Hematopoietic multipotent progenitor cell treated with erythropoietin and hydrocortisone succinate and interleukin-3 and kit ligand, for 17 days (in vitro differentiated cells): ENCODE measurements at regions not wholly inside any gene's neighbourhood (a gene's known extent, or its start where the extent isn't known, plus 50 kb on each side); places are given as distances from the start of the nearest gene placed in this dataset.
"Not testable (repeated sequence)": the region's sequence is repeated elsewhere in the genome, so short reads cannot be mapped to it uniquely, and the experiment has no call there.

Experiments used
- DNase-seq: peaks from one replicate; pipeline ENCODE4 v3.0.0-alpha.2; 2015; ENCODE audit warnings: low spot score

- DNase-seq: no peak
Observed at GRCh38 chr10:31188792-31189406, 130.1 kb upstream of the ZEB1 start.

GRCh38 chr10:31190488-31190887, 128.5 kb upstream of the ZEB1 start:
- no peak for DNase-seq

GRCh38 chr10:31192475-31192874, 126.5 kb upstream of the ZEB1 start:
- DNase-seq: no peak

GRCh38 chr10:31194986-31195385, 124.0 kb upstream of the ZEB1 start:
- DNase-seq: no peak

- no peak for DNase-seq
Observed at GRCh38 chr10:31197886-31198285, 121.1 kb upstream of the ZEB1 start.

- no peak for DNase-seq
Observed at GRCh38 chr10:31204090-31204489, 114.9 kb upstream of the ZEB1 start.

- DNase-seq: no peak
Observed at GRCh38 chr10:31207636-31208035, 111.4 kb upstream of the ZEB1 start.

GRCh38 chr10:31209478-31209877, 109.5 kb upstream of the ZEB1 start:
- no peak for DNase-seq

- DNase-seq: no peak
Observed at GRCh38 chr10:31210190-31210589, 108.8 kb upstream of the ZEB1 start.

- DNase-seq: no peak
Observed at GRCh38 chr10:31213959-31214358, 105.1 kb upstream of the ZEB1 start.

- no peak for DNase-seq
Observed at GRCh38 chr10:31215052-31215451, 104.0 kb upstream of the ZEB1 start.

GRCh38 chr10:31219306-31219705, 99.7 kb upstream of the ZEB1 start:
- DNase-seq: no peak

- DNase-seq: not testable (repeated sequence)
Observed at GRCh38 chr10:31228780-31229179, 90.2 kb upstream of the ZEB1 start.

- no peak for DNase-seq
Observed at GRCh38 chr10:31239961-31240360, 79.1 kb upstream of the ZEB1 start.

GRCh38 chr10:31242902-31243301, 76.1 kb upstream of the ZEB1 start:
- no peak for DNase-seq

- DNase-seq: not testable (repeated sequence)
Observed at GRCh38 chr10:31251118-31251517, 67.9 kb upstream of the ZEB1 start.

- DNase-seq: no peak
Observed at GRCh38 chr10:31253237-31253636, 65.8 kb upstream of the ZEB1 start.

GRCh38 chr10:31261511-31262311, 57.3 kb upstream of the ZEB1 start:
- DNase-seq: no peak

GRCh38 chr10:31262672-31263071, 56.3 kb upstream of the ZEB1 start:
- DNase-seq: no peak

GRCh38 chr10:31263903-31264302, 55.1 kb upstream of the ZEB1 start:
- DNase-seq: no peak

GRCh38 chr10:31268444-31269303, 50.3 kb upstream of the ZEB1 start:
- no peak for DNase-seq
